ENCODE measurements at regions not wholly inside any gene's neighbourhood (a gene's known extent, or its start where the extent isn't known, plus 50 kb on each side); places are given as distances from the start of the nearest gene placed in this dataset.

GRCh38 chr2:14015113-14015630, 617.3 kb upstream of the LRATD1 start:
- TF ChIP-seq CTCF (IDR thresholded peaks at IDR 0.05; ENCODE audit: insufficient read depth, low read length, poor library complexity, severe bottlenecking) (no peak), EZH2phosphoT487 (conservative IDR thresholded peaks at IDR 0.05; ENCODE audit: low read length) (no peak)
